HFF-Myc (cell line): ENCODE measurements at regions not wholly inside any gene's neighbourhood (a gene's known extent, or its start where the extent isn't known, plus 50 kb on each side); places are given as distances from the start of the nearest gene placed in this dataset.

Experiments used
- DNase-seq: peaks from one replicate; pipeline ENCODE4 v3.0.0-alpha.2; 2011; ENCODE audit warnings: low read depth; ENCODE audit errors: extremely low read depth
- H3K4me3 ChIP-seq: replicated peaks from 2 replicates; pipeline ENCODE4 v1.5.1; 2011; ENCODE audit warnings: low read depth, mild to moderate bottlenecking, control low read depth, low read length
- TF ChIP-seq, protein P1 (sequence below): IDR thresholded peaks from 2 replicates; pipeline ENCODE4 v1.5.1; 2012; ENCODE audit warnings: mild to moderate bottlenecking, low read depth, low read length, control low read depth; ENCODE audit errors: missing control alignments

- no peak overlapping the region for H3K4me3 ChIP-seq
- TF ChIP-seq, protein P1, sequence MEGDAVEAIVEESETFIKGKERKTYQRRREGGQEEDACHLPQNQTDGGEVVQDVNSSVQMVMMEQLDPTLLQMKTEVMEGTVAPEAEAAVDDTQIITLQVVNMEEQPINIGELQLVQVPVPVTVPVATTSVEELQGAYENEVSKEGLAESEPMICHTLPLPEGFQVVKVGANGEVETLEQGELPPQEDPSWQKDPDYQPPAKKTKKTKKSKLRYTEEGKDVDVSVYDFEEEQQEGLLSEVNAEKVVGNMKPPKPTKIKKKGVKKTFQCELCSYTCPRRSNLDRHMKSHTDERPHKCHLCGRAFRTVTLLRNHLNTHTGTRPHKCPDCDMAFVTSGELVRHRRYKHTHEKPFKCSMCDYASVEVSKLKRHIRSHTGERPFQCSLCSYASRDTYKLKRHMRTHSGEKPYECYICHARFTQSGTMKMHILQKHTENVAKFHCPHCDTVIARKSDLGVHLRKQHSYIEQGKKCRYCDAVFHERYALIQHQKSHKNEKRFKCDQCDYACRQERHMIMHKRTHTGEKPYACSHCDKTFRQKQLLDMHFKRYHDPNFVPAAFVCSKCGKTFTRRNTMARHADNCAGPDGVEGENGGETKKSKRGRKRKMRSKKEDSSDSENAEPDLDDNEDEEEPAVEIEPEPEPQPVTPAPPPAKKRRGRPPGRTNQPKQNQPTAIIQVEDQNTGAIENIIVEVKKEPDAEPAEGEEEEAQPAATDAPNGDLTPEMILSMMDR = no peak
- no peak for DNase-seq
These were observed 148.6 kb downstream of the NXPE2 start for GRCh38 chr11:114826910-114827442.

- TF ChIP-seq, protein P1 = no peak
- no peak overlapping the region for H3K4me3 ChIP-seq
- no peak for DNase-seq
These were observed 149.4 kb downstream of the NXPE2 start for GRCh38 chr11:114827736-114828135.

- H3K4me3 ChIP-seq = no peak overlapping the region
- no peak for DNase-seq
These were observed 154.3 kb downstream of the NXPE2 start for GRCh38 chr11:114832532-114833125.

DNA sequence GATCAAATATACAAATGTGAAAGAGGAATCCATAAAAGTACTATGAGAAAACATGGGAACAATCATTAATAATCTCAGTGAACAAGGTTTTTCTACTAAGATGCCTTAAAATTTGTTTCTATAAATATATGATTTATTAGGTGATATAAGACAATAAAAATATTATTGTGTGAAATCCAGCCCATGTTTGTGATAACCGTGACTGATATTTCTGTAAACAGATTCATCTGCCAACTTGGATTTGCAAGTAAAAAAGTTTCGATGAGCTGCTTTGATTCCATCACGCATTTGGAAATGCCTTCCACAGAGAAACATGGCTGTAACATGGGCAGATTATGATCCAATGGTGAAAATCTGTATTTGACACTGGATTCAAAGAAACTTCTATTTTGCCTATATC, 157.8 kb downstream of the NXPE2 start:
- TF ChIP-seq, protein P1 = no peak
- H3K4me3 ChIP-seq = no peak overlapping the region
- DNase-seq = no peak

More at GRCh38 chr11:114832532-114833125, 154.3 kb downstream of the NXPE2 start:
- TF ChIP-seq, protein P1 = no peak

DNA sequence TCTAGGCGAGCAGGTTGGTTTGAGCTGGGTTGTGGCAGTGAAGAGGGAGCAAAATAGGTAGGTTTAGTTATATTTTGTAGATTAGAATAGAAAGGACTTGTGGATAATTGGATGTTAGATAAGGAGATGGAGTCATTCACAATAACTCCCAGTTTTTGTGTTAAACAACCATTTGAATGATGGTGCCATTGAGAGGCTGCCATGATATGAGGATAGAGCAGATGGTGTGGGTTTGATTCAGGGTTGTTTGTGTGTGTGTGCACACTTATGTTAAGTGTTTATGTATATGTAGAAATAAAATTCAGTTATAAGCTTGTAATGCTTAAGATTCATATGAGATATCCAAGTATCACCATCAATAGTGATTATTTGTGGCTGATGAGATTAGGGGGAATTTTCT, 166.6 kb downstream of the NXPE2 start:
- no peak for DNase-seq
- TF ChIP-seq, protein P1 = no peak

DNA sequence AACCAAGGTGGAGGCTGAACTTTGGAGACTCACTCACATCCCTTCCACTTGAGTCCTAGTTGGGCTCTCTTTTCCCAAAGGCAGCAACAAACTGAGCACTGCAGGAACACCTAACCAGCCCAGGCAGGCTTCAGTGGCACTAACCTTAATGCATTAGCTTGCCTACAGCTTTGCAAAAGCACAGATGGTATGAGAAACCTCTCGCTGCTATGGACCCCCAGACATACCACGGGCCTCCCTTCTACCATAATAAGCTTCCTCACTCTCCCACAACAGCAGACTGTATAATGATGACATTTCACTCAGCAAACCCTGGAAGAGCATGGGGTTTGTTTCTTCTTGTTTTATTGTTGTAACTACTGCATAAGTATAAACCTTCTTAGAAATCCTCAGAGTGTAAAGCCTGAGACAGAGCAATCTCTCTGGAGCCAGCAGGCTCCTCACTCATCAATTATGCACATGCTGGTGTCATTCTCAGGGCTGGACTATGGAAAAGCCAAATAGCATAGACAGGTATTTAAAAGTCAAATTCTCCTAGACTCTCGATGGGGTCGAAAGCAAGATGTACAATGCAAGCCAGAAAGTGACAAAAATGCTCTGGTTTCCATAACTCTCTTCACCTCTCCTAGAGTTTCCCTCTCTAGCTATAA, 167.6 kb downstream of the NXPE2 start:
- TF ChIP-seq, protein P1 = no peak
- DNase-seq = no peak
- no peak overlapping the region for H3K4me3 ChIP-seq

More for the DNA sequence above, 166.6 kb downstream of the NXPE2 start:
- H3K4me3 ChIP-seq = no peak overlapping the region
